ENCODE measurements at regions not wholly inside any gene's neighbourhood (a gene's known extent, or its start where the extent isn't known, plus 50 kb on each side); places are given as distances from the start of the nearest gene placed in this dataset.

DNA sequence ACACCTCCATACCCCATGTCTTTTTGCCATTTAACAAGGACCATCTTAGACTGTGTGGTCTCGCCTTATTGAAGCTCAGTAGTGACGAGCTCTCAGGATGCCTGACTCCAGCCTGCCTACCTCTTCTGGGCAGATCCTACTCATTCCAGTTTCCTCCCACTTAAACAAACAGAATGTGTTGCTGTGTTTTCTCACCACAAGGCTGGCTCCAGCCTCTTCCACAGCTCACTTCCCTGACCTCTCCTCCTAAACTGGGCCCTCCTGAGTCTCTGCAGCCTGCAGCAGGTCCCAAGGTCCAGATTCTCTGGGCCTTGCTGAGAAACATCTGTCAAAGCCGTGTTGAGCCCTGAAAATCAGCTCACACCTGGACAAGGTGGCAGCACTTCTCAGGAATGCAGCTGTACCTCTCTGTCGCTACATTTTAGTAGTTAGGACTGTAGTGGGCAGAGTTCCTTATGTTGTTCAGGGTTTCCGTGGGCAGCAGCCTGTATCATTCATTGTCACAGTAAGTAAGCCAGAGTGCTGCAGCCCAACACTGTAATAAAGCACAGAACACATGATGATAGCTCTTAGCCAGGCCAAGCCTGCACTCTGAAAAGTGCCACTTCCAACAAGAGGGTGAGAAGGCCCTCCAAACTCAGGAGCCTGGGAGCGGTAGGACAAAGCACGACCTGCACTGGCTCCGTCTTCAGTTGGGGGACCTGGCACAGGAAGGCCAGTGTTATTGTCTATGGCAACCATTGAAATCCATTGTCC lies 68.5 kb downstream of the NKX2-1 start:
- Histone ChIP-seq H3K27ac (no peak overlapping the region), H3K4me3 (no peak overlapping the region), H3K27me3 (no peaks in the 10 kb centered on the region), H3K9me3 (no peaks in the 10 kb centered on the region), H3K4me1 (no peaks in the 10 kb centered on the region), H3K36me3 (no peaks in the 10 kb centered on the region)
- no peak for DNase-seq
- TF ChIP-seq CTCF (IDR thresholded peaks at IDR 0.05) (no peak), POLR2A (IDR thresholded peaks at IDR 0.05) (no peak)

- no peaks in the 10 kb centered on the region for H3K4me1 ChIP-seq
- H3K9me3 ChIP-seq: no peaks in the 10 kb centered on the region
- no peak overlapping the region for H3K4me3 ChIP-seq
- no peak for DNase-seq
- no peak for TF ChIP-seq CTCF (IDR thresholded peaks at IDR 0.05)
- no peak for TF ChIP-seq POLR2A (IDR thresholded peaks at IDR 0.05)
- no peaks in the 10 kb centered on the region for H3K36me3 ChIP-seq
- H3K27me3 ChIP-seq: no peaks in the 10 kb centered on the region
- no peak overlapping the region for H3K27ac ChIP-seq
Measured at GRCh38 chr14:36450550-36450949, 69.5 kb downstream of the NKX2-1 start.

DNA sequence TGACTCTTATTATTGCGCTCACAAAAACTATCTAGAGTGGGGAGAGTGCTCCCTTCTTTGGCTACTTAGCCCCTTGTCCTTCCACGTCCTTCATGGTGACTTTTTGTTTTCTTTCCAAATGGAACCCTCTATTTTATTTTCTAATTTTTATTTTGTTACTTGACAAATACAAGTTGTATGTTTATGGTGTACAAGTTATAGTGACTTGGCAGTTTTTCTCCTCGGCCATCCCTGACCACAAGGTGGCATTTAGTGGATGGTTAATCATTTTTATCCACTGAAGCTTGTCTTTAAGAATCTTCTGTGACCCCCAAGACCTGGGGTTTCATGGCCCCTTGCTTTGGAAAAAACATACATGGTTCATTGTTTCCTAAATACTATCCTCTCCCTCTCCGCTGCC lies 70.1 kb downstream of the NKX2-1 start:
- no peak overlapping the region for H3K4me3 ChIP-seq
- H3K9me3 ChIP-seq: no peaks in the 10 kb centered on the region
- no peak overlapping the region for H3K27ac ChIP-seq
- H3K4me1 ChIP-seq: no peaks in the 10 kb centered on the region
- no peaks in the 10 kb centered on the region for H3K27me3 ChIP-seq
- DNase-seq: no peak
- no peaks in the 10 kb centered on the region for H3K36me3 ChIP-seq
- no peak for TF ChIP-seq POLR2A (IDR thresholded peaks at IDR 0.05)
- no peak for TF ChIP-seq CTCF (IDR thresholded peaks at IDR 0.05)

DNA sequence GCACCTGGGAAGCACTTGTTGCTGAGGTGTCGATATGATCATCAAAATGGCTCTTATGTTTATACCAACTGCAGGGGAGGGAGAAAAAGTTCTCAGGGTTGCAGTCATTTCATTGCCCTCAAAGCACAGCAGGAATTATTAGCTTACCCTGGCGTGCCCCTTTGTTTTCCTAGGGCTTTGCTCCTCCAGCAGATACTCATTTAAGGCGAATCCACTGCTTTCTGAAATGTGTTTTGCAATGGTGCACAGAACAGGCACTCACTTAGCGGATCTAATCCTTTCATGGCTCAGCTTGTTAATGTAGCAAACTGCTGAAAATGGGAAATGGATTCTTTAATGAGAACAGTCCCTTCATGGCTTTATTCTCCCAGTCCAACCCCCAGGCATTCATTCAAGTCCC lies 76.7 kb downstream of the NKX2-1 start:
- no peaks in the 10 kb centered on the region for H3K9me3 ChIP-seq
- no peak for DNase-seq
- no peaks in the 10 kb centered on the region for H3K27me3 ChIP-seq
- no peak for TF ChIP-seq CTCF (IDR thresholded peaks at IDR 0.05)
- TF ChIP-seq POLR2A (IDR thresholded peaks at IDR 0.05): no peak
- H3K36me3 ChIP-seq: no peaks in the 10 kb centered on the region
- H3K4me1 ChIP-seq: no peaks in the 10 kb centered on the region
- H3K4me3 ChIP-seq: no peak overlapping the region
- no peak overlapping the region for H3K27ac ChIP-seq

- no peak for DNase-seq
- Histone ChIP-seq H3K4me3 (no peak overlapping the region), H3K27me3 (no peaks in the 10 kb centered on the region)
Measured at GRCh38 chr14:36442824-36443241, 77.2 kb downstream of the NKX2-1 start.

More at GRCh38 chr14:36442824-36443241, 77.2 kb downstream of the NKX2-1 start:
- Histone ChIP-seq H3K4me1 (no peaks in the 10 kb centered on the region), H3K27ac (no peak overlapping the region), H3K9me3 (no peaks in the 10 kb centered on the region), H3K36me3 (no peaks in the 10 kb centered on the region)
- TF ChIP-seq CTCF (IDR thresholded peaks at IDR 0.05) (no peak), POLR2A (IDR thresholded peaks at IDR 0.05) (no peak)

All from Peyer's patch (tissue), 4 donors.